ENCODE measurements at regions not wholly inside any gene's neighbourhood (a gene's known extent, or its start where the extent isn't known, plus 50 kb on each side); places are given as distances from the start of the nearest gene placed in this dataset.
A peak's percentile ranks its signal among the peaks of the same experiment; 100 is the strongest.
"Not testable (repeated sequence)": the region's sequence is repeated elsewhere in the genome, so short reads cannot be mapped to it uniquely, and the experiment has no call there.

GRCh38 chr2:234864506-234864905 lies 87.3 kb upstream of the SH3BP4 start:
- no peak for DNase-seq

GRCh38 chr2:234863043-234863934 lies 88.5 kb upstream of the SH3BP4 start:
- no peak for DNase-seq
- in situ Hi-C loops (cut with HindIII; ENCODE audit: low pct_ligation_motif_present, low pct_unique_long_range_greater_than_20kb, low sequenced_read_pairs) = no loop called here

More at GRCh38 chr2:234864506-234864905, 87.3 kb upstream of the SH3BP4 start:
- in situ Hi-C loops (cut with HindIII; ENCODE audit: low pct_ligation_motif_present, low pct_unique_long_range_greater_than_20kb, low sequenced_read_pairs) = no loop called here

- in situ Hi-C loops (cut with HindIII; ENCODE audit: low pct_ligation_motif_present, low pct_unique_long_range_greater_than_20kb, low sequenced_read_pairs) = no loop called here
- no peak for DNase-seq
These were observed 89.7 kb upstream of the SH3BP4 start for GRCh38 chr2:234861841-234862735.

- DNase-seq; in situ Hi-C loops (cut with HindIII; ENCODE audit: low pct_ligation_motif_present, low pct_unique_long_range_greater_than_20kb, low sequenced_read_pairs): not testable (repeated sequence)
These were observed 92.4 kb upstream of the SH3BP4 start for GRCh38 chr2:234859330-234859872.

DNA sequence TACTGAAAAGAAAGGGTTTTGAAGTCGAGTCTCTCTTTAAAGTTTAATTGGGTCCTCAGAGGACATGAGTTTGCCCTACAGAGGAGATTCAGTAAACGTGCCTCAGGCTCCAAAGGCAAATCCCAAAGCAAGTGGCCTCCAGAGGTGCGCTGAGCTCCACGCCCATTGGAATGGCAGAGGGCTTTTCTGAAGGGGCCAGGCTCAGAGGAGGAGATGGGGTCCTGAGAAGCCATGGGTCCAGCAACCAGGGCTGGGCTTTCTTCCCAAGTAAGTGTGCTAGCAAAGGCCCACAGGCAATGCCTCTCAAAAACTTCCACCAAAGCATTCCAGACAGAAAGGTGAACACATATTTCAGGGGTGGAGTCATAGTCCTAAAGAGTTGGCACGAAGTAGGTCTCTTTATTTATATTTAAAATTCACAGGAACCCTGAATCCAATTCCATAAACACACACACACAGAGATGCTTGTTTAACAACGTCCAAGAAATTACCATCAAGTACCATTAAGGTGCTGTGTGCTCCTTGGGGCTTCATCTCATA lies 93.0 kb upstream of the SH3BP4 start:
- no peak for DNase-seq
- in situ Hi-C loops (cut with HindIII; ENCODE audit: low pct_ligation_motif_present, low pct_unique_long_range_greater_than_20kb, low sequenced_read_pairs) = no loop called here

GRCh38 chr2:234858145-234858544 lies 93.7 kb upstream of the SH3BP4 start:
- in situ Hi-C loops (cut with HindIII; ENCODE audit: low pct_ligation_motif_present, low pct_unique_long_range_greater_than_20kb, low sequenced_read_pairs) = no loop called here
- DNase-seq = no peak

- no peak for DNase-seq
- in situ Hi-C loops (cut with HindIII; ENCODE audit: low pct_ligation_motif_present, low pct_unique_long_range_greater_than_20kb, low sequenced_read_pairs) = no loop called here
These were observed 98.1 kb upstream of the SH3BP4 start for GRCh38 chr2:234853729-234854128.

DNA sequence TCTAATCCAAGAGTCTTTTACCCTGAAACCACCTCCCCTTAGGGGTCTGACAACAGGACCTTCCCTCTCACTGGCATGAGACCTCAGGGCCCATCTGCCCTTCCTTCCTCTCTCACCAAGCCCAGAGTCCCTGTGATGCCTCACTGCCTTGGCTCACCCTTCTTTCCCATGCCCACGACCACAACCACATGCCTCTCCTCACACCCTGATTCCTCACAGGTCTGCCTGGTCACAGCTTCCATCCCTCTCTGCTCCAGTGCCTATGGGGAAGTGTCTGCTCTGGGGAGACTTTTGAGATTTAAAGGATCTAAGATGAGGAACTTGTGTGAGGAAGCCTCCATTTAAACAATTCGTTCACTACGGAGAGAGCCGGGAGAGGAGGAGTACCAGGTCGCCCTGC lies 98.9 kb upstream of the SH3BP4 start:
- in situ Hi-C loops (cut with HindIII; ENCODE audit: low pct_ligation_motif_present, low pct_unique_long_range_greater_than_20kb, low sequenced_read_pairs) = no loop called here
- DNase-seq = peak; percentile 23

GRCh38 chr2:234852035-234852434 lies 99.8 kb upstream of the SH3BP4 start:
- in situ Hi-C loops (cut with HindIII; ENCODE audit: low pct_ligation_motif_present, low pct_unique_long_range_greater_than_20kb, low sequenced_read_pairs) = no loop called here
- no peak for DNase-seq

GRCh38 chr2:234851451-234851850 lies 100.4 kb upstream of the SH3BP4 start:
- DNase-seq = no peak
- in situ Hi-C loops (cut with HindIII; ENCODE audit: low pct_ligation_motif_present, low pct_unique_long_range_greater_than_20kb, low sequenced_read_pairs) = no loop called here

GRCh38 chr2:234850818-234851217 lies 101.0 kb upstream of the SH3BP4 start:
- in situ Hi-C loops (cut with HindIII; ENCODE audit: low pct_ligation_motif_present, low pct_unique_long_range_greater_than_20kb, low sequenced_read_pairs) = no loop called here
- no peak for DNase-seq

DNA sequence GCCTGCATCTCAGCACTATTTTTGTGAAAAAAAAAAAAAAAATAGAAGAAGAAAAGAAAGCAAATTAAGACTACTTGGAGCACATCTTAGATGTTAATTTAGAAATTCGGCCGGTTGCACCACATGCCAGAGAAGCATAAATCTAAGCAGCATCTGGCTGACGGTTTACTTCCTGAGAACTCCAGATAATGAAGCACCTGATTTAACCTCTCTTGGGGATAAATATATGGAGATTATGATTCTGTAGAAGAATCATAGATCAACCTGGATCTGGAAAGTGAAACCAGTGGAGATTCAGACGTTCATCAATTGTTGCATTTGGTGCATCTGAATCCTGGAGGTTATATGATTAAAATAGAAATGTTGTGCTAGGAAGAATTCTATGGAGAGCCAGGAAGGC lies 102.1 kb upstream of the SH3BP4 start:
- in situ Hi-C loops (cut with HindIII; ENCODE audit: low pct_ligation_motif_present, low pct_unique_long_range_greater_than_20kb, low sequenced_read_pairs) = no loop called here
- no peak for DNase-seq

DNA sequence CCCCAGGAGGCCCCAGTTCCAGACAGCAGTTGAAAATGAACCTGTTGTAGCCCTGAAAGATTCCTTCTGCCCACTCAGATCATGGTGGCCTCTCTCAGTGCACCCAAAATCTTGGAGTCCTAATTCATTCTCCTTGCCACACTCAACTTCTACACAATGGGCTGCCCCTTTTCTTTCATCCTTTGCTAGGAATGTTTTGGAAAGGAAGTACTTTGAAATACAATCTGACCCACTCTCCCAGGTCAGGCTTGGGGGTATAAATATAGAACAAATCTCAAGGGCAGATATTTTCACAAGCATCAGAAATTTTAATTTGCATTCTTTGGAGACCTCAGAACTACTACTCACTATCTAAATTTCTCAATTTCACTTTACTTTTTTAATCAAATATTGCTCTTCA lies 103.2 kb upstream of the SH3BP4 start:
- in situ Hi-C loops (cut with HindIII; ENCODE audit: low pct_ligation_motif_present, low pct_unique_long_range_greater_than_20kb, low sequenced_read_pairs) = no loop called here
- DNase-seq = no peak

- in situ Hi-C loops (cut with HindIII; ENCODE audit: low pct_ligation_motif_present, low pct_unique_long_range_greater_than_20kb, low sequenced_read_pairs) = no loop called here
- DNase-seq = no peak
These were observed 104.2 kb upstream of the SH3BP4 start for GRCh38 chr2:234847639-234848038.

- in situ Hi-C loops (cut with HindIII; ENCODE audit: low pct_ligation_motif_present, low pct_unique_long_range_greater_than_20kb, low sequenced_read_pairs) = no loop called here
- no peak for DNase-seq
These were observed 104.5 kb upstream of the SH3BP4 start for GRCh38 chr2:234847364-234847635.

DNA sequence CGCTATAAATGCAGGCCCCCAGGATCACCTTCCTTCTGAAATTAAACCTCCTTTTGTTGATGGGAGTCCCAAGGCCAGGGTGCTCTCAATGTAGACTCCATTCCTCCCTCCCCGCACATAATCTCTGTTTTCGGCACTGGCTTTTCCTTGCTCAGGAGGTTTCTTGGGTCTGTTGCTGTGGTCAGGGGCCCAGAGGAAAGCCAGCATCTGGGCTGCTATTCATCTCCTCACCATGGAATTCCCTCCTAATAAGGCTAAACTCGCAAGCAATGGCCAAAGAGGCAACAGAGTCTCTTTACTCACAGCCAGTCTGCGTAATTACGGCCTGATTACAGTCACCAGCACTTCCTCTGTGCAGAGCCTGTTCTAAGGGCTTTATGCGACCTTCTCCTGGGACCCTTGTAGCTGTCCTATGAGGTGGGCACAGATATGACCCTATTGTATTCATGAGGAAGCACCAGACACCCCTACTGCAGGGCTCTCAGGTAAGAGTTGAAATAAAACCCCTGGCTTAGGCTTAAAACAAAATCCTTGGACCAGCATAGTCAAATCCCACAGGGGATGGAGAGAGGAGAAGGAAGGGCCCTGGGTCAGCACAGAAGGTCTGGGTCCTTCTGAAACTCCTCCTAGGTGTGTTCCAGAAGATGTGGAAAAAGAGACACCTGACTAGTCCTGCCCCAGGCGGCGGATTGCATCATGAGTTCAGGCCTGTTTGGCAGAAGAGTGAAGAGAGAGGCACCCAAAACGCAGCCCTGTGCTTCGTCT lies 105.0 kb upstream of the SH3BP4 start:
- in situ Hi-C loops (cut with HindIII; ENCODE audit: low pct_ligation_motif_present, low pct_unique_long_range_greater_than_20kb, low sequenced_read_pairs) = no loop called here

DNA sequence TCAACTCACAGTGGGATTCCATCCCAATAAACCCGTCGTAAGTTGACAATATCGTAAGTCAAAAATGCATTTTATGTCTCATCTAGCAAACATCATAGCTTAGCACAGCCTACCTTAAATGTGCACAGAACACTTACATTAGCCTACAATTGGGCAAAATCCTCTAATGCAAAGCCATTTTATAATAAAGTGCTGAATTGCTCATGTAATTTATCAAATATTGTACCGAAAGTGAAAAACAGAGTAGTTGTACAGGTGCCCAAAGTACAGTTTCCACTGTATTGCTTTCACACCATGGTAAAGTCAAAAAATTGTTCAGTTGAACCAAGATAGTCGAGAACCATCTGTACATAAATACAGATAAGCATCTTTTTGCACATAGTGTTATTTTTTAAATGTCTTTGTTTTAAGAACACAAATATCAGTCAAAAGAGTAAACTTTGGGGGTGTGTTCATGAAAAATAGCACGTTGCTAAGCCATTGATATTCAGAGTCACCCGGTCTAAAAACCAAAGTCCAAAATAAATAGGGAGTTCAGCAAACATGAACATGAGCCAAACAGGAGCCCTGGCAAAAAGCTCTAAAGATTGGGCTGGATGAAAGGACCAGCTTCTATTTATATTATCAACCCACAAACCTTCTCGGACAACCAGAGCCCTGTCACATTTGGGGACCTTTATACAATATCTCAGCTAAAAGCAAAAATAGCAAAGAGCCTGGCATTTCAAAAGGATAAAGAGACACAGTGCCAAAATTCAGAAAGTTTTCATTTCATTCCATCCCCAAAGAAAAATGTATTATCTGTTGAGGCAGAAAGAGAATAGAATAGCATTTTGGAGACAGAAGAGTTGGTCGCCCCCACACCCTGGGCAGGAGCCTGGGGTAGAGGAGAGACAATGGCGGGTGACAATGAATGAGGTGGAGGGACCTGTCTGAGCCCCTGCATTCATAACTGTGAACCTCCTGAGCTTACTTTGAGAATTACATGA lies 105.9 kb upstream of the SH3BP4 start:
- no peak for DNase-seq
- in situ Hi-C loops (cut with HindIII; ENCODE audit: low pct_ligation_motif_present, low pct_unique_long_range_greater_than_20kb, low sequenced_read_pairs) = no loop called here

More for the DNA sequence above, 105.0 kb upstream of the SH3BP4 start:
- DNase-seq = no peak
